HEK293 (cell line): ENCODE measurements at regions not wholly inside any gene's neighbourhood (a gene's known extent, or its start where the extent isn't known, plus 50 kb on each side); places are given as distances from the start of the nearest gene placed in this dataset.

Experiments
- CTCF ChIA-PET: fragments of 350-600 bp; formaldehyde crosslinking; extraction: SDS; loops from one replicate; lab custom pipeline; 2021; ENCODE audit warnings: antibody characterized with exemption; lab: Yijun Ruan, JAX
- POLR2A ChIA-PET: fragments of 300-600 bp; formaldehyde crosslinking; extraction: SDS; loops from one replicate; lab custom pipeline; 2020; ENCODE audit warnings: antibody characterized with exemption, inconsistent platforms; lab: Yijun Ruan, JAX
- H3K27ac ChIP-seq: fragments of 200-500 bp; sonication (Bioruptor generic); 2 replicates; pipeline ENCODE4 v1.5.1; 2014; ENCODE audit warnings: low read depth, low read length, control low read depth, inconsistent platforms; ENCODE audit errors: extremely low read depth
- H3K36me3 ChIP-seq, 2 experiments: fragments of 200-500 bp in 1 of 2; sonication (Bioruptor generic) in 1 of 2; 1 replicate in 1 of 2; 2 replicates in 1 of 2; pipeline ENCODE4 v1.5.1; 2014 to 2017; ENCODE audit warnings: inconsistent platforms in 2 of 2, low read length in 2 of 2; ENCODE audit not compliant: control insufficient read depth in 2 of 2, insufficient read depth in 1 of 2
- H3K4me1 ChIP-seq: fragments of 200-500 bp; sonication (Bioruptor generic); 2 replicates; pipeline ENCODE4 v1.5.1; 2014; ENCODE audit warnings: mild to moderate bottlenecking, low read length, inconsistent platforms; ENCODE audit not compliant: control insufficient read depth, insufficient read depth
- H3K4me3 ChIP-seq: 2 replicates; pipeline ENCODE4 v1.5.1; 2011; ENCODE audit warnings: low read depth, mild to moderate bottlenecking, control low read depth, low read length, moderate library complexity
- H3K9me3 ChIP-seq: fragments of 200-500 bp; sonication (Bioruptor generic); 2 replicates; pipeline ENCODE4 v1.5.1; 2014; ENCODE audit warnings: low read depth, low read length, inconsistent platforms; ENCODE audit not compliant: control insufficient read depth, insufficient read depth
- CTCF ChIP-seq: fragments of 450-650 bp; formaldehyde crosslinking; IDR thresholded peaks from 2 replicates; pipeline ENCODE4 v1.5.1; 2016; ENCODE audit warnings: missing biosample characterization, missing genetic modification characterization
- HOXD13 ChIP-seq: sonication (generic); formaldehyde crosslinking; IDR thresholded peaks from 2 replicates; pipeline ENCODE4 v1.8.0; 2022; ENCODE audit warnings: missing genetic modification reagents, borderline replicate concordance
- KLF7 ChIP-seq: fragments of 450-650 bp; formaldehyde crosslinking; IDR thresholded peaks from 2 replicates; pipeline ENCODE4 v1.5.1; 2016; ENCODE audit warnings: missing biosample characterization, missing genetic modification characterization, borderline replicate concordance
- PRDM4 ChIP-seq: fragments of 450-650 bp; formaldehyde crosslinking; IDR thresholded peaks from 2 replicates; pipeline ENCODE4 v1.5.1; 2017; ENCODE audit warnings: missing biosample characterization, missing genetic modification characterization
- REST ChIP-seq: fragments of 450-650 bp; formaldehyde crosslinking; IDR thresholded peaks from 2 replicates; pipeline ENCODE4 v1.5.1; 2016; ENCODE audit warnings: missing biosample characterization, missing genetic modification characterization
- YY1 ChIP-seq: fragments of 450-650 bp; formaldehyde crosslinking; IDR thresholded peaks from 2 replicates; pipeline ENCODE4 v1.5.1; 2018; ENCODE audit warnings: missing biosample characterization, missing genetic modification characterization
- ZBTB17 ChIP-seq: fragments of 450-650 bp; formaldehyde crosslinking; IDR thresholded peaks from 2 replicates; pipeline ENCODE4 v1.5.1; 2016; ENCODE audit warnings: missing biosample characterization, missing genetic modification characterization
- ZBTB44 ChIP-seq: fragments of 450-650 bp; IDR thresholded peaks from 2 replicates; pipeline ENCODE4 v1.5.1; 2018; ENCODE audit warnings: missing biosample characterization, mild to moderate bottlenecking, missing genetic modification characterization
- ZNF114 ChIP-seq: fragments of 450-650 bp; formaldehyde crosslinking; IDR thresholded peaks from 2 replicates; pipeline ENCODE4 v1.5.0; 2017; ENCODE audit warnings: missing biosample characterization, missing genetic modification characterization
- ZNF175 ChIP-seq: fragments of 450-650 bp; formaldehyde crosslinking; IDR thresholded peaks from 2 replicates; pipeline ENCODE4 v1.5.1; 2016; ENCODE audit warnings: missing biosample characterization, missing genetic modification characterization
- ZNF184 ChIP-seq: fragments of 450-650 bp; IDR thresholded peaks from 2 replicates; pipeline ENCODE4 v1.5.1; 2018; ENCODE audit warnings: missing biosample characterization, mild to moderate bottlenecking, missing genetic modification characterization
- ZNF324 ChIP-seq: fragments of 450-650 bp; formaldehyde crosslinking; IDR thresholded peaks from 2 replicates; pipeline ENCODE4 v1.5.1; 2016; ENCODE audit warnings: missing biosample characterization, missing genetic modification characterization
- ZNF426 ChIP-seq: fragments of 450-650 bp; formaldehyde crosslinking; IDR thresholded peaks from 2 replicates; pipeline ENCODE4 v1.5.1; 2017; ENCODE audit warnings: missing biosample characterization, missing genetic modification characterization, mild to moderate bottlenecking, inconsistent platforms, moderate library complexity
- ZNF48 ChIP-seq: fragments of 450-650 bp; formaldehyde crosslinking; IDR thresholded peaks from 2 replicates; pipeline ENCODE4 v1.5.1; 2016; ENCODE audit warnings: missing biosample characterization, missing genetic modification characterization
- ZNF549 ChIP-seq: fragments of 450-650 bp; IDR thresholded peaks from 2 replicates; pipeline ENCODE4 v1.5.1; 2018; ENCODE audit warnings: missing biosample characterization, missing genetic modification characterization, mild to moderate bottlenecking, inconsistent platforms, moderate library complexity
- ZNF623 ChIP-seq: fragments of 450-650 bp; formaldehyde crosslinking; IDR thresholded peaks from 2 replicates; pipeline ENCODE4 v1.5.1; 2016; ENCODE audit warnings: missing biosample characterization, missing genetic modification characterization
- ZNF658 ChIP-seq: fragments of 450-650 bp; formaldehyde crosslinking; IDR thresholded peaks from 2 replicates; pipeline ENCODE4; 2016; ENCODE audit warnings: missing biosample characterization, missing genetic modification characterization
- ZNF837 ChIP-seq: fragments of 450-650 bp; formaldehyde crosslinking; IDR thresholded peaks from 2 replicates; pipeline ENCODE4 v1.5.1; 2016; ENCODE audit warnings: missing biosample characterization, missing genetic modification characterization

GRCh38 chr5:163609910-163610309, 104.5 kb downstream of the MAT2B start:
- Histone ChIP-seq H3K4me1 (no peaks in the 10 kb centered on the region), H3K4me3 (no peak overlapping the region), H3K9me3 (no peaks in the 10 kb centered on the region), H3K36me3 (no peaks in the 10 kb centered on the region), H3K27ac (no peak overlapping the region)
- TF ChIP-seq HOXD13 (CRISPR knock-in tag) (no peak), ZNF48 (no peak), ZNF549 (tag by site-specific recombination) (no peak), REST (tag by site-specific recombination) (no peak), CTCF (tag by site-specific recombination) (no peak), ZNF837 (tag by site-specific recombination) (no peak), KLF7 (tag by site-specific recombination) (no peak), PRDM4 (tag by site-specific recombination) (no peak), ZNF184 (tag by site-specific recombination) (no peak), ZNF426 (tag by site-specific recombination) (no peak), YY1 (tag by site-specific recombination) (no peak), ZNF324 (tag by site-specific recombination) (no peak)
- ChIA-PET CTCF (no interaction called here), POLR2A (no interaction called here)

GRCh38 chr5:163612358-163613149, 107.1 kb downstream of the MAT2B start:
- Histone ChIP-seq H3K36me3 (no peaks in the 10 kb centered on the region), H3K4me1 (no peaks in the 10 kb centered on the region), H3K4me3 (no peak overlapping the region), H3K27ac (no peak overlapping the region), H3K9me3 (no peaks in the 10 kb centered on the region)
- ChIA-PET POLR2A (no interaction called here), CTCF (interaction anchor here (1.2 kb wide), 1 partner anchor 46 kb away, joined by 3 read pairs; no protein-coding TSS in a partner anchor)
- no peak for TF ChIP-seq ZBTB44 (tag by site-specific recombination)
- TF ChIP-seq ZNF623 (tag by site-specific recombination): no peak
- TF ChIP-seq ZNF658 (tag by site-specific recombination): no peak
- no peak for TF ChIP-seq ZBTB17 (tag by site-specific recombination)
- TF ChIP-seq ZNF549 (tag by site-specific recombination): no peak
- TF ChIP-seq KLF7 (tag by site-specific recombination): no peak
- no peak for TF ChIP-seq ZNF175 (tag by site-specific recombination)
- no peak for TF ChIP-seq ZNF48
- no peak for TF ChIP-seq ZNF114
- TF ChIP-seq ZNF837 (tag by site-specific recombination): no peak
